Osteocyte (in vitro differentiated cells): ENCODE measurements at regions not wholly inside any gene's neighbourhood (a gene's known extent, or its start where the extent isn't known, plus 50 kb on each side); places are given as distances from the start of the nearest gene placed in this dataset.

Experiments
- DNase-seq: peaks from one replicate; pipeline ENCODE4 v3.0.0; 2021; ENCODE audit warnings: mixed read lengths; ENCODE audit not compliant: unreplicated experiment; ENCODE audit errors: extremely low spot score
- H3K27ac Mint-ChIP-seq: one replicate; pipeline ENCODE4 v1.8.0; 2021; ENCODE audit warnings: mild to moderate bottlenecking, mixed read lengths; ENCODE audit not compliant: unreplicated experiment
- H3K27me3 Mint-ChIP-seq: one replicate; pipeline ENCODE4 v1.8.0; 2021; ENCODE audit warnings: mixed read lengths; ENCODE audit not compliant: unreplicated experiment
- H3K36me3 Mint-ChIP-seq: one replicate; pipeline ENCODE4 v1.8.0; 2021; ENCODE audit warnings: mixed read lengths; ENCODE audit not compliant: unreplicated experiment
- H3K4me1 Mint-ChIP-seq: one replicate; pipeline ENCODE4 v1.8.0; 2021; ENCODE audit warnings: mixed read lengths; ENCODE audit not compliant: unreplicated experiment
- H3K4me3 Mint-ChIP-seq: one replicate; pipeline ENCODE4 v1.8.0; 2021; ENCODE audit warnings: mild to moderate bottlenecking, moderate library complexity, mixed read lengths; ENCODE audit not compliant: unreplicated experiment
- H3K9me3 Mint-ChIP-seq: one replicate; pipeline ENCODE4 v1.8.0; 2021; ENCODE audit warnings: mixed read lengths; ENCODE audit not compliant: unreplicated experiment
- TF ChIP-seq, protein P1 (sequence below): fragments of 200-600 bp; sonication (generic); IDR thresholded peaks from 2 replicates; pipeline ENCODE4 v1.5.0; 2021; ENCODE audit warnings: antibody characterized with exemption, mild to moderate bottlenecking, moderate library complexity

DNA sequence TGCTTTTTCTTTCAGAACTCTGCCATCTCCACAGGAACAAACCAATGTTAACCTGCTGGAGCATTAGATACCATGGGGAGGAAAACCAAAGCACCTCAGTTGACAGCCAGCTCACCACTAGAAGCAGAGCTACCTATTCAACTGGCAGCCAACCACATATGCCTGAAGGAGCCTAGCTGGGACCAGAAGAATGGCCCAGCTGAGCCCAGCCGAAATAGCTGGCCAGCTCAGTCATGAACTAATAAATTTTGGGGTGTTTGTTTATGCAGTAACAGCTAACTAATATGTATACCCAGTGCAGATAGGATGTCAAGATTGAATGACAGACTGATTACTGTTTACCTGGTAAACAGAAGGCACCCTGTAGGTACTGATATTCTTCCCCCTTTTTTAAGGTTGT is 1117.5 kb downstream of the TBL1XR1 start:
- no peak overlapping the region for H3K4me3 Mint-ChIP-seq

DNA sequence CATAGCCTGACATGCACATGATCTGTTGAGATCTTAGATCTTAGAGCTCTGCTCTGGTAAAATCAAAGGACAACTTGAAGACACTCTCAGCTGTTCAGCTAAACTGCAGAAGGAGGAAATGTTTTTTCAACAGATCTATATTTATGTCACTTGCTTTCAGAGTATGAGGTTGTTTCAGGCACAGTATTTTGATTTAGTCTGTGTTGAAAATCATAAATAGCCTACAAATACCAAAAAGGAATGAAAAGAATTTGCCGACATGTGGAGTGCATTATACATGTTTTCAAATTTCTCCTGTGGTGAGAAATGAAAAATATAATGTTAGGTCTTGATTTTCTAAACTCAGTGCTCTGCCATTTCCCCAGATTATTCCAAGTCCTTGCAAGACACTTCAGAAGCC is 1118.4 kb downstream of the TBL1XR1 start:
- Mint-ChIP-seq H3K4me1 (peaks cover 46% of the 10 kb centered on the region), H3K27me3 (no peaks in the 10 kb centered on the region), H3K27ac (peak overlapping the region; percentile 82), H3K36me3 (no peaks in the 10 kb centered on the region), H3K4me3 (peak overlapping the region; percentile 27), H3K9me3 (peaks cover 10% of the 10 kb centered on the region)
- no peak for DNase-seq
- TF ChIP-seq, protein P1, sequence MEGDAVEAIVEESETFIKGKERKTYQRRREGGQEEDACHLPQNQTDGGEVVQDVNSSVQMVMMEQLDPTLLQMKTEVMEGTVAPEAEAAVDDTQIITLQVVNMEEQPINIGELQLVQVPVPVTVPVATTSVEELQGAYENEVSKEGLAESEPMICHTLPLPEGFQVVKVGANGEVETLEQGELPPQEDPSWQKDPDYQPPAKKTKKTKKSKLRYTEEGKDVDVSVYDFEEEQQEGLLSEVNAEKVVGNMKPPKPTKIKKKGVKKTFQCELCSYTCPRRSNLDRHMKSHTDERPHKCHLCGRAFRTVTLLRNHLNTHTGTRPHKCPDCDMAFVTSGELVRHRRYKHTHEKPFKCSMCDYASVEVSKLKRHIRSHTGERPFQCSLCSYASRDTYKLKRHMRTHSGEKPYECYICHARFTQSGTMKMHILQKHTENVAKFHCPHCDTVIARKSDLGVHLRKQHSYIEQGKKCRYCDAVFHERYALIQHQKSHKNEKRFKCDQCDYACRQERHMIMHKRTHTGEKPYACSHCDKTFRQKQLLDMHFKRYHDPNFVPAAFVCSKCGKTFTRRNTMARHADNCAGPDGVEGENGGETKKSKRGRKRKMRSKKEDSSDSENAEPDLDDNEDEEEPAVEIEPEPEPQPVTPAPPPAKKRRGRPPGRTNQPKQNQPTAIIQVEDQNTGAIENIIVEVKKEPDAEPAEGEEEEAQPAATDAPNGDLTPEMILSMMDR: no peak

More for the DNA sequence above, 1117.5 kb downstream of the TBL1XR1 start:
- peaks cover 45% of the 10 kb centered on the region for H3K4me1 Mint-ChIP-seq
- no peaks in the 10 kb centered on the region for H3K27me3 Mint-ChIP-seq
- TF ChIP-seq, protein P1: no peak
- H3K36me3 Mint-ChIP-seq: no peaks in the 10 kb centered on the region
- no peak for DNase-seq
- H3K9me3 Mint-ChIP-seq: peaks cover 10% of the 10 kb centered on the region
- H3K27ac Mint-ChIP-seq: peak overlapping the region; percentile 82

DNA sequence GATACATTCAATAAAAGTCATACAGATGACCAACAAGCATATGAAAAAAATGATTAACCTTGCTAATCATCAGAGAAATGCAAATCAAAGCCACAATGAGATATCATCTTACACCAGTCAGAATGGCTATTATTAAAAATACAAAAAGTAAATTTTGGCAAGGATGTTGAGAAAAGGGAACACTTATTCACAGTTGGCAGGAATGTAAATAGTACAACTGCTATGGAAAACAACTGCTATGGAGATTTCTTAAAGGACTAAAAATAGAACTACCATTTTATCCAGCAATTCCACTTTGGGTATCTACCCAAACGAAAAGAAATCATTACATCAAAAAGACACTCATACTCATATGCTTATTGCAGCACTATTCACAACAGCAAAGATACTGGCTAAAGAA is 1121.8 kb downstream of the TBL1XR1 start:
- peaks cover 16% of the 10 kb centered on the region for H3K9me3 Mint-ChIP-seq
- no peak for DNase-seq
- TF ChIP-seq, protein P1: no peak
- no peaks in the 10 kb centered on the region for H3K36me3 Mint-ChIP-seq
- no peaks in the 10 kb centered on the region for H3K27me3 Mint-ChIP-seq
- H3K4me1 Mint-ChIP-seq: peaks cover 38% of the 10 kb centered on the region
- H3K27ac Mint-ChIP-seq: peak overlapping the region; percentile 33
- no peak overlapping the region for H3K4me3 Mint-ChIP-seq

DNA sequence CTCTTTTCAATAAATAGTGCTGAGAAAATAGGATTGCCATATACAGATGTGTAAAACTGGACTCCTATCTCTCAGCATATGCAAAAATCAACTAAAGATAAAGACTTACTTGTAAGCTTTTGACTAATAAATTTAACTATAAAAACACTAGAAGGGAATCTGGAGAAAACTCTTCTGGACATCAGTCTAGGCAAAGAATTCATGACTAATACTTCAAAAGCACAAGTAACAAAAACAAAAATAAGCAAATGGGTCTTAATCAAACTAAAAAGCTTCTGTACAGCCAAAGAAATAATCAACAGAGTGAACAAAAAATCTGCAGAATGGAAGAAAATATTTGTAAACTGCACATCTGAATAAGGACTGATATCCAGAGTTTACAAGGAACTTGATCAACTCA is 1122.2 kb downstream of the TBL1XR1 start:
- no peak for DNase-seq
- H3K27me3 Mint-ChIP-seq: no peaks in the 10 kb centered on the region

DNA sequence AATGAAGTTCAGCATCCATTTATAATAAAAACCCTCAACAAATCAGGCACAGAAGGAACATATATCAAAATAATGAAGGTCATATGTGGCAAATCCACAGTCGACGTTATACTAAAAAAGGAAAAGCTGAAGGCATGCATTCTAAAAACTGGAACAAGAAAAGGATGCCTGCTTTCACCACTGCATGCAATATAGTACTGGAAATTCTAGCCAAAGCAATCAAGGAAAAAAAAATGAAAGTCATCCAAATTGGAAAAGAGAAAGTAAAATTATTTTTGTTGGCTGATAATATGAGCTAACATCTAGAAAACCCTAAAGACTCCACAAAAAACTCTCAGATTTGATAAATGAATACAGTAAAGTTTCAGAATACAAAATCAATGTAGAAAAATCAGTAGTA is 1123.2 kb downstream of the TBL1XR1 start:
- peaks cover 16% of the 10 kb centered on the region for H3K9me3 Mint-ChIP-seq
- no peak for DNase-seq
- H3K4me3 Mint-ChIP-seq: no peak overlapping the region
- no peaks in the 10 kb centered on the region for H3K36me3 Mint-ChIP-seq
- TF ChIP-seq, protein P1: no peak
- peak overlapping the region; percentile 29 for H3K27ac Mint-ChIP-seq
- H3K4me1 Mint-ChIP-seq: peaks cover 34% of the 10 kb centered on the region
- no peaks in the 10 kb centered on the region for H3K27me3 Mint-ChIP-seq

More for the DNA sequence above, 1122.2 kb downstream of the TBL1XR1 start:
- Mint-ChIP-seq H3K27ac (peak overlapping the region; percentile 33), H3K36me3 (no peaks in the 10 kb centered on the region), H3K4me1 (peaks cover 39% of the 10 kb centered on the region), H3K4me3 (no peak overlapping the region), H3K9me3 (peaks cover 16% of the 10 kb centered on the region)
- TF ChIP-seq, protein P1: no peak
